NCI-H1930 (cell line): ENCODE measurements at regions not wholly inside any gene's neighbourhood (a gene's known extent, or its start where the extent isn't known, plus 50 kb on each side); places are given as distances from the start of the nearest gene placed in this dataset.

Experiments used
- DNase-seq, 2 experiments: peaks; one replicate each; lab custom pipeline; 2025; lab: John Stamatoyannopoulos, UW

DNA sequence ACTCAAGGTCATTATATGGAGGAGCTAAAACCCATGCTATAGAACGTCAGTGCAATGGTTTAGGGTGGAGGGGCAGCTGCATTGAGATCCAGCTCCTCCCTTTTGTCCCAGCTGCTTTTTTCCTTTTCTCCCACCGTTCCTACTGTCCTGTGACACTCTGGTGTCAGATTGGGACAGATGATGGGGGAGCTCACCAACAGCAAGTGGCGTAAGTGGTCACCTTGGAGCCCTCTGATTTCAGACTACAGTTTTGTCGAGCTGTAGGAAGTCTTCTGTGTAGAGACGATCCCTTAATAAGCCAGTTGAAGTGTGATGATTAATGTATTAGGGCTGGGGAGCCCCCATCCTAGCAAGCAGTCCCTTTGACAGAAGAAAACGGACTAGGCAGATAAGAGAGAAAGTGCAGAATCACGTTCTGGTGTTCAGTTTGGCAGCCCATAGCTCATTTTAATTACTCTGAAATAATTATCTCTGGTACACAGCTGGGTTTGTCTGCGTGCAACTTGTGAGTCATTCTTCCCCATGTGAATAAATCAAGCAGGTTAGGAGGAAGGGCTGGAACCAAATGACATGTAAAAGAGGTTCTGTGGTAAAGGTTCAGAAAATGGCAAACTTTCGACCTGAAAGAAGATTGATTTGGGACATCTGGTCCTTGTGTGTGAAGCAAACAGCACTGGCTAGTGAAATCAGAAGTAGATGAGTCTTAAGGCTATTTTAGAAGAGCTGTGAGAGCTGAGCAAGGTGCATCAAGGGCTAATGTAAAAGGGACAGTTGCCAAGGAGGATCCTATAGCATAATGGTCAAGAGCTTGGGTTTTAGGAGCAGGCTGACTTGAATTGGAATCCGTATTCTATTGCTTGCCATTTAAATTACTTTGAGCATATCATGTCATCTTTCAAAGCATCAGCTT is 241.4 kb downstream of the EDEM1 start:
- no peak for DNase-seq

- DNase-seq = no peak
These were observed 242.0 kb downstream of the EDEM1 start for GRCh38 chr3:5429517-5429890.

DNA sequence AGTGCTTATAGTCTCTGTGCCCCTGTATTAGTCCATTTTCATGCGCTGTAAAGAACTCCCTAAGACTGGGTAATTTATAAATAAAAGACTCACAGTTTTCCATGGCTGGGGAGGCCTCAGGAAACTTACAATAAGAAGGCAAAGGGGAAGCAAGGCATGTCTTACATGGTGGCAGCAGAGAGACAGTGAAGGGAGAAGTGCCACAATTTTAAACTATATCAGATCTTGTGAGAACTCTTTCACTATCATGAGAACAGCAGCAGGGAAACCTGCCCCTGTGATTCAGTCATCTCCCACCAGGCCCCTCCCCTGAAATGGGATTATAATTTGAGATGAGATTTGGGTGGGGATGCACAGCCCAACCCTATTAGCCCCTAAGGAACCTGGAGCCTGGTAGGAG is 243.2 kb downstream of the EDEM1 start:
- no peak for DNase-seq

DNA sequence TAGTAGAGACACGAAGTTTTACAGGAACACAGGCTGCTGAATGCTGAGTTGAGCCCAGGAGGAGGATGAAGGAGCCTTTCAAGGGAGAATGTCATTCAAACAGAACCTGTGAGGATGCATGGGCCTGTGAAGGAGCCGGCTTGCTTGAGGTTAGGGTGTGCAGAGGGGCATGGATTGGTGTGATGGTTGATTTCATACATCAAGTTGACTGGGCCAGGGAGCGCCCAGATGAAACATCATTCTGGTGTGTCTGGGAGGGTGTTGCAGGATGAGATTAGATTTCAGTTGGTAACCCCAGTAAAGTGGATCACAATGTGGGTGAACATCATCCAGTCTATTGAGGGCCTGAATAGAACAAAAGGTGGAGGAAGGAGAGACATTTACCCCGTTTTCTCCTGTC is 243.6 kb downstream of the EDEM1 start:
- DNase-seq = no peak

GRCh38 chr3:5431811-5432378 is 244.4 kb downstream of the EDEM1 start:
- DNase-seq = no peak

DNA sequence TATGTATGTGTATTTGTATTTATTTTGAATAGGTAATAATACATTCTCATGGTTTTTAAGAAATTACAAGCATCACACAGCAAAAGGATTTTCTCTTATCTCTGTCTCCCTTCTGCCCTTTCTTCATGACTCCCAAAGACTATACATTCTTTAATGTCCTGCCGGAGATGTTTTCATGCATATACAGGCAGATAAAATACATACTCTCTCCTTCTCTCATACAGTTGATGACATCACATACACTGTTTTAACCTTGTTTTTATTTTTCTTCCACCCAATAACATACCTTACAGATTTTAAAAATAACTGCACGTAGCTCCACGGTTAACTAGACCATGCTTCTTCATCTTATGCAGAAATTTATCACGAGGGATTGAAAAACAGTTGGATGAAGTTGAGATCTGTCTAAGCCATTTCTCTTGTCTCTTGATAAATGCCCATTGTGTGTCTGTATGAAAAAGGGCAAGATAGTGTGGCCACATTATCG is 249.8 kb downstream of the EDEM1 start:
- DNase-seq = no peak

GRCh38 chr3:5437783-5438323 is 250.3 kb downstream of the EDEM1 start:
- no peak for DNase-seq

- no peak for DNase-seq
These were observed 253.9 kb downstream of the EDEM1 start for GRCh38 chr3:5441401-5441800.

GRCh38 chr3:5442106-5442785 is 254.7 kb downstream of the EDEM1 start:
- DNase-seq = no peak

DNA sequence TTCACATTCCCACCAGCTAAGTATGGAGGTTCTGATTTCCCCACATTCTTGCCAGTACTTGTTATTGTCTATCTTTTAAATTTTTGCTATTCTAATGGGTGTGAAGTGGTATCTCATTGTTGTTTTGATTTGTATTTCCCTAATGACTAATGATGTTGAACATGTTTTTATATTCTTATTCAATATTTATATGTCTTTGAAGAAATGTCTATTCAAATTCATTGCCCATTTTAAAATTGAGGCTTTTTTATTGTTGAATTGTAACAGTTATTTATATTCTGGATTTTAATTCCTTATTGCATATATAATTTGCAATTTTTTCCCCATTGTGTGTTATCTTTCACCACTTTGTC is 255.3 kb downstream of the EDEM1 start:
- no peak for DNase-seq

- no peak for DNase-seq
These were observed 256.7 kb downstream of the EDEM1 start for GRCh38 chr3:5444253-5444652.

DNA sequence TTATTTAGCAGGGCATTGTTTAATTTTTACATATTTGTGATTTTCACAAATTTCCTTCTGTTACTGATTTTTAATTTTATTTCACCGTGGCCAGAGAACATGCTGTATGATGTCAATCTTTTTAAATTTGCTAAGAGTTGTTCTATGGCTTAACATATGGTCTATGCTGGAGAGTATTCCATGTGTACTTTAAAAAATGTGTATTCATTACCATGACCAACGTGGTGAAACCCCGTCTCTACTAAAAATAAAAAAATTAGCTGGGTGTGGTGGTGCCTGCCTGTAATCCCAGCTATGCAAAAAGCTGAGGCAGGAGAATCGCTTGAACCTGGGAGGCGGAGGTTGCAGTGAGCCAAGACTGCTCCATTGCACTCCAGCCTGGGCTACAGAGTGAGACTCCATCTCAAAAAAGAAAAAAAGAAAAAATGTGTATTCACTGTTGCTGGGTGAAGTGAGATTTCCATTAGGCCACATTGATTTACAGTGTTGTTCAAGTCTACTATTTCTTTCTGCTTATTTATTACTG is 258.2 kb downstream of the EDEM1 start:
- DNase-seq = no peak

GRCh38 chr3:5448246-5448645 is 260.7 kb downstream of the EDEM1 start:
- DNase-seq = no peak

DNA sequence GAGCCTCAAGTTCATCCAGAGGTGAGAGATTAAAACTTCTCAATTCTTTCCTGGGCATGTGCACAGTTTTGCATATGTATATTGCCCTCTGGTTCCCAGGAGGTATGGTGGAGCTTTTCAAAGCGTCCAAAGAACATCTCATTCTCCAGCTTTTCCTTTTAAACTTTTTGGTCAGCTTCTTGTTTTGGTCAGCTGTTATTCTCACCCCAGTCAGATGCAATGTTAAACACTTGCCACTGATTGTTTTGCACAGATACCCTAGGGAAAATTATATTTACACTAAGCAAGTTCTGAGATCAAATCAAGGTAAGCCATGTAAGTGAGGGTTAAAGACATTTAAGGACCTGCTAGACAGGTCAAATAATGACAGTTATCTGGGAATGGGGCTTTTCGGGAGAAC is 261.3 kb downstream of the EDEM1 start:
- no peak for DNase-seq

- DNase-seq = no peak
These were observed 268.7 kb downstream of the EDEM1 start for GRCh38 chr3:5456199-5456598.

DNA sequence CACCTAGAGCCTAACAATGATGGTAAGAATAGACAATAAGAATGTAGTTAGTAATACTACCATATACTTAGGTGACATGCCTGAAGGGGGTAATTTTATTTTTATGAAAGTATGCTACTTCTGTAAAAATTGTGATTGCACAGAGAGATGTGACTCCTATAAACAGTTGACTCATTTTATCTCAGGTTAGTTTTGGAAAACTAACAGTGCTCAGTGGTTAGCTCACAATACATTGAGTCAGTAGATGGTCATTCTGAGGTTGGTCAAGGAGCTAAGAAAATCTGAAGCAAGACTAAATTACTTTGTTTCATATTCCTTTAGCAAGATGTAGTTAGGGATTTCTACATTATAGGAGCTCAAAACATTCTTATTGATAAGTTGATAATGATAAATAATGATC is 271.0 kb downstream of the EDEM1 start:
- no peak for DNase-seq

DNA sequence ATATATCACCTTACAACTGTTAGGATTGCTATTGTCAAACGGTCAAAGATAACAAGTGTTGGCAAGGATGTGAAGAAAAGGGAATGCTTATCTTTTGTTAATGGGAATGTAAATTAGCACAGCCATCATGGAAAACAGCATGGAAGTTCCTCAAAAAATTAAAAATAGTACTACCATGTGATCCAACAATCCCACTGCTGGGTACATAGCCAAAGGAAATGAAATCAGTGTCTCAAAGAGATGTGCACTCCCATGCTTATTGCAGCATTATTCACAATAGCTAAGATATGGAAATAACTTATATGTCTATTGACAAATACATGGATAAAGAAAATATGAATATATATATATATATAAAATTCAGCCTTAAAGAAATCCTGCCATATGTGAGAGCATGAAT is 274.6 kb downstream of the EDEM1 start:
- no peak for DNase-seq

- DNase-seq = no peak
These were observed 276.5 kb downstream of the EDEM1 start for GRCh38 chr3:5463991-5464390.

DNA sequence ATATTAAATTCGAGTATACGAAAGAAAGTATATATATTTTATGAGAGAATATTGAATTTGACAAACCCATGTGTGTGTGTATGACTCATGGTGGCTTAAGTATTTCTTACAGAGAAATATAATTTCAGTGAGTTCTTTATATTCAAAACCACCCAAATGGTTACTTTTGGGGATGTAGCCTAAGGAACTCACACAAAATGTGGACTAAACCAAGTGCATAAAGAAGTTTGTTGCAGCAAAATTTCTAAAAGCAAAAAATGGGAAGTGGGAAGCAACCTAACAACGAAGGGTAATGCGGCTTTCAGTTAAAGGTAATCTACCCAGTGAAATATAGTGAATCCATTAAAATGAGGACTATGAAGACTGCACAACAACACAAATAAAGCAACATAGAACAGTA is 277.1 kb downstream of the EDEM1 start:
- no peak for DNase-seq

DNA sequence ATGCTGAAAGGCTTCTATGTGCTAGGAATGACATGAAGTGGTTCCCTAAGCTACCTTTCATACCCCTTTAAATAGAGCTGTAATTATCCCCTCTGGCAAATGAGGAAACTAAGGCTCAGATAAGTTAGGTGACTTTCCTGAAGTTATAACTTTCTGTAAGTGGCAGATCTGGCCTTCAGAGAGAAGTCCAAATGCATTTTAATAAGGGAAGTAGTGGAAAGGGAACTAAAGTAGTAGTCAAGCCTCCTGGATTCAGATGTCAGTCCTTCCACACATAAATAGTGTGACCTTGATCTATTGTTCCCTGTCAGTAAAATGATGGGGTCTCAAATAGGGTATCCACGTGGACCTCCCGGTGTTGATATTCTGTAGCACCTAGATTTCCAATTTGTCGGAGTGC is 277.7 kb downstream of the EDEM1 start:
- DNase-seq = no peak

DNA sequence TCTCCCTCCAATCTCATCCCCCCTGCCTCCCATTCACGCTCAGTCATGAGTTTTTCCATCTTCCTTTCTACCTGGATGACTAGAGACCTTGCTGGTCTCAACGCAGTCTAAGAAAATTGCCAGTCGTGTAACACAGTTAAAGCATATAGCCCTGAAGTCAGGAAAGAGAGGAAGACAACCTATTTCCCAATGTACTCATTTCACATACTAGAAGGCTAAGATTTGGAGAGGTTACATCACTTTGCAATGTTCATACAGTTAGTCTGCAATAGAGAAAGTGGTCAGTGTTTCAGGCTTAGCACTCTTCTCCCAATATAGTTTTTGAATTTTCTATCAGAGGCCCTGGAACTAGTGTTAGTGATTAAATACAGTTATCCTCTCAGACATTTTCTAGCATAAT is 278.6 kb downstream of the EDEM1 start:
- DNase-seq = no peak

DNA sequence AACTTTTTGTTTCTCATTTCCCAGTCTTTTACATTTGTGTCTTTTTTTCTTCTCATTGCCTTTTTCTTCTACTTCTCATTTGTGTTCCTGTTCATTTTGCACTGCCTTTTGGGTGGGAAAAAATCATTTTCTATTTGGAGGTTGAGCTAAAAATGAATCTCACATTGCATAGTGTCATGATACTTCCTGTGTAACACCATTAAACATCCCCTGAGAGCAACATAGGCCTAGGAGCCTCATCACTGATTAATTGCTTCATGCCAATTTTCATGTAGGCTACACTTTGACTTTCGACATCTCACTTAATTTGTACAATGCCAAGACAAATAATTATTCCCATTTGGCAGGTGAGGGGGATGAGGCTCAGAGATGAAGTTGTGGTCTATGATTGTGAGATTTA is 279.2 kb downstream of the EDEM1 start:
- no peak for DNase-seq

GRCh38 chr3:5473471-5473870 is 286.0 kb downstream of the EDEM1 start:
- DNase-seq = no peak
